Vagina (tissue), 2 donors: ENCODE measurements at regions not wholly inside any gene's neighbourhood (a gene's known extent, or its start where the extent isn't known, plus 50 kb on each side); places are given as distances from the start of the nearest gene placed in this dataset.

Experiments used
- DNase-seq, 2 donors: peaks; one replicate each; pipeline ENCODE4 v3.0.0-alpha.2; 2017; ENCODE audit errors: extremely low spot score in 2 of 2
- H3K27ac ChIP-seq: fragments of 200-600 bp; sonication (generic); one replicate; pipeline ENCODE4 v1.5.1; 2019
- H3K27me3 ChIP-seq: fragments of 200-600 bp; sonication (generic); one replicate; pipeline ENCODE4 v1.5.1; 2019
- H3K36me3 ChIP-seq, 2 donors: fragments of 200-600 bp; sonication (generic); one replicate each; pipeline ENCODE4 v1.5.1; 2017 to 2019
- H3K4me1 ChIP-seq: fragments of 200-600 bp; sonication (generic); one replicate; pipeline ENCODE4 v1.5.1; 2019
- H3K4me3 ChIP-seq, 2 donors: fragments of 200-600 bp; sonication (generic); 1 replicate in 1 of 2; 2 replicates in 1 of 2; pipeline ENCODE4 v1.5.1; 2016 to 2019
- H3K9me3 ChIP-seq: fragments of 200-600 bp; sonication (generic); one replicate; pipeline ENCODE4 v1.5.1; 2019
- CTCF ChIP-seq, 3 experiments: fragments of 450-650 bp in 2 of 3; fragments of 200-600 bp in 1 of 3; sonication (generic) in 1 of 3; IDR thresholded peaks; one replicate each; pipeline ENCODE4 v1.5.1; 2017 to 2019; ENCODE audit warnings: antibody characterized with exemption in 3 of 3, mild to moderate bottlenecking in 2 of 3, moderate library complexity in 2 of 3
- POLR2A ChIP-seq, 2 donors: fragments of 450-650 bp; IDR thresholded peaks; one replicate each; pipeline ENCODE4 v1.6.1; 2017; ENCODE audit warnings: antibody characterized with exemption in 2 of 2, mild to moderate bottlenecking in 2 of 2, moderate library complexity in 2 of 2
- POLR2AphosphoS5 ChIP-seq, 2 donors: sonication (generic); formaldehyde crosslinking; IDR thresholded peaks; one replicate each; pipeline ENCODE4 v1.9.0; 2017; ENCODE audit warnings: antibody characterized with exemption in 2 of 2, mild to moderate bottlenecking in 2 of 2, low read depth in 1 of 2; ENCODE audit not compliant: insufficient read depth in 1 of 2
- intact Hi-C: fragments of 100-400 bp; cut with DNase I; formaldehyde crosslinking; loops from one replicate; pipeline ENCODE4 v1.15.1; 2023

GRCh38 chr2:176976736-176977685, 235.6 kb upstream of the HNRNPA3 start:
- DNase-seq = no peak
- H3K36me3 ChIP-seq = no peaks in the 10 kb centered on the region

GRCh38 chr2:176978921-176979320, 233.7 kb upstream of the HNRNPA3 start:
- intact Hi-C loops = no loop called here
- Histone ChIP-seq H3K4me1 (peaks cover 11% of the 10 kb centered on the region), H3K9me3 (no peaks in the 10 kb centered on the region), H3K27me3 (no peaks in the 10 kb centered on the region), H3K27ac (no peak overlapping the region), H3K4me3 (no peak overlapping the region), H3K36me3 (no peaks in the 10 kb centered on the region)
- no peak for TF ChIP-seq POLR2AphosphoS5 (IDR thresholded peaks at IDR 0.05; ENCODE audit: insufficient read depth in 1 of 2, low read depth in 1 of 2)
- TF ChIP-seq CTCF (IDR thresholded peaks at IDR 0.05) = no peak
- no peak for TF ChIP-seq POLR2A (IDR thresholded peaks at IDR 0.05)
- no peak for DNase-seq

More at GRCh38 chr2:176976736-176977685, 235.6 kb upstream of the HNRNPA3 start:
- TF ChIP-seq CTCF (IDR thresholded peaks at IDR 0.05) = no peak
- TF ChIP-seq POLR2A (IDR thresholded peaks at IDR 0.05) = no peak
- no peak overlapping the region for H3K4me3 ChIP-seq
- no peaks in the 10 kb centered on the region for H3K27me3 ChIP-seq
- no peak overlapping the region for H3K27ac ChIP-seq
- no peaks in the 10 kb centered on the region for H3K9me3 ChIP-seq
- H3K4me1 ChIP-seq = peaks cover 11% of the 10 kb centered on the region
- intact Hi-C loops = no loop called here

GRCh38 chr2:176979981-176980710, 232.4 kb upstream of the HNRNPA3 start:
- intact Hi-C loops = no loop called here
- Histone ChIP-seq H3K36me3 (no peaks in the 10 kb centered on the region), H3K9me3 (no peaks in the 10 kb centered on the region), H3K4me1 (peaks cover 11% of the 10 kb centered on the region), H3K27me3 (no peaks in the 10 kb centered on the region), H3K27ac (no peak overlapping the region), H3K4me3 (no peak overlapping the region)
- no peak for DNase-seq
- TF ChIP-seq CTCF (IDR thresholded peaks at IDR 0.05) (no peak), POLR2AphosphoS5 (IDR thresholded peaks at IDR 0.05; ENCODE audit: insufficient read depth in 1 of 2, low read depth in 1 of 2) (no peak), POLR2A (IDR thresholded peaks at IDR 0.05) (no peak)

- intact Hi-C loops = no loop called here
- no peaks in the 10 kb centered on the region for H3K4me1 ChIP-seq
- no peak for DNase-seq
Observed at GRCh38 chr2:176984987-176985386, 227.6 kb upstream of the HNRNPA3 start.

More at GRCh38 chr2:176984987-176985386, 227.6 kb upstream of the HNRNPA3 start:
- Histone ChIP-seq H3K36me3 (no peaks in the 10 kb centered on the region), H3K4me3 (no peak overlapping the region), H3K27ac (no peak overlapping the region), H3K27me3 (no peaks in the 10 kb centered on the region), H3K9me3 (no peaks in the 10 kb centered on the region)
- TF ChIP-seq POLR2AphosphoS5 (IDR thresholded peaks at IDR 0.05; ENCODE audit: insufficient read depth in 1 of 2, low read depth in 1 of 2) = no peak
- TF ChIP-seq CTCF (IDR thresholded peaks at IDR 0.05) = no peak
- no peak for TF ChIP-seq POLR2A (IDR thresholded peaks at IDR 0.05)
